NCI-H524 (cell line): ENCODE measurements at regions not wholly inside any gene's neighbourhood (a gene's known extent, or its start where the extent isn't known, plus 50 kb on each side); places are given as distances from the start of the nearest gene placed in this dataset.

ENCODE experiments used
- DNase-seq, 2 experiments: peaks; one replicate each; lab custom pipeline; 2025; lab: John Stamatoyannopoulos, UW

- no peak for DNase-seq
These were observed 55.7 kb upstream of the EXOC6 start for GRCh38 chr10:92792661-92793060.
